Uterus (tissue), 3 donors: ENCODE measurements at regions not wholly inside any gene's neighbourhood (a gene's known extent, or its start where the extent isn't known, plus 50 kb on each side); places are given as distances from the start of the nearest gene placed in this dataset.

Experiments
- DNase-seq, 2 donors: peaks; one replicate each; pipeline ENCODE4 v3.0.0-alpha.2; 2019 to 2020
- H3K27ac ChIP-seq, 2 donors: fragments of 200-600 bp; sonication (generic); 1 replicate in 1 of 2; 2 replicates in 1 of 2; pipeline ENCODE4 v1.5.1; 2016 to 2018
- H3K27me3 ChIP-seq, 2 donors: fragments of 200-600 bp; sonication (generic); one replicate each; pipeline ENCODE4 v1.5.1; 2018 to 2019; ENCODE audit warnings: control low read depth in 1 of 2
- H3K36me3 ChIP-seq, 2 donors: fragments of 200-600 bp; sonication (generic); one replicate each; pipeline ENCODE4 v1.5.1; 2019; ENCODE audit warnings: control low read depth in 1 of 2
- H3K4me1 ChIP-seq, 2 donors: fragments of 200-600 bp; sonication (generic); one replicate each; pipeline ENCODE4 v1.5.1; 2018 to 2019; ENCODE audit warnings: control low read depth in 1 of 2
- H3K4me3 ChIP-seq, 2 donors: fragments of 200-600 bp; sonication (generic); 1 replicate in 1 of 2; 2 replicates in 1 of 2; pipeline ENCODE4 v1.5.1; 2018 to 2019; ENCODE audit warnings: mild to moderate bottlenecking in 1 of 2
- H3K9me3 ChIP-seq, 2 donors: fragments of 200-600 bp; sonication (generic); one replicate each; pipeline ENCODE4 v1.5.1; 2019; ENCODE audit warnings: control low read depth in 1 of 2
- CTCF ChIP-seq, 4 experiments: fragments of 200-600 bp in 2 of 4; fragments of 450-650 bp in 2 of 4; sonication (generic) in 2 of 4; IDR thresholded peaks; one replicate each; pipeline ENCODE4 v1.5.1; 2016 to 2019; ENCODE audit warnings: antibody characterized with exemption in 4 of 4, mild to moderate bottlenecking in 2 of 4, moderate library complexity in 1 of 4
- POLR2A ChIP-seq, 2 donors: fragments of 450-650 bp; IDR thresholded peaks; one replicate each; pipeline ENCODE4 v1.6.1; 2016; ENCODE audit warnings: antibody characterized with exemption in 2 of 2, mild to moderate bottlenecking in 1 of 2, moderate library complexity in 1 of 2
- intact Hi-C: fragments of 100-400 bp; cut with DNase I; formaldehyde crosslinking; loops from one replicate; pipeline ENCODE4 v1.15.1; 2023; ENCODE audit warnings: low total_unique reads
- donor health status: DM: yes; HTN: yes; CAD: no.

- H3K27ac ChIP-seq, result no peak overlapping the region
- intact Hi-C loops, result loop anchor here (10.0 kb wide), 1 partner anchor 154 kb away; no protein-coding TSS in a partner anchor
- no peaks in the 10 kb centered on the region for H3K36me3 ChIP-seq
- DNase-seq, result peak in 1 of 2 donors; percentile 49
- H3K9me3 ChIP-seq, result no peaks in the 10 kb centered on the region
- no peaks in the 10 kb centered on the region for H3K4me1 ChIP-seq
- H3K27me3 ChIP-seq, result no peaks in the 10 kb centered on the region
- TF ChIP-seq CTCF (IDR thresholded peaks at IDR 0.05) (peak; percentile 70 to 88 (median 80)), POLR2A (IDR thresholded peaks at IDR 0.05) (no peak)
- no peak overlapping the region for H3K4me3 ChIP-seq
These were observed 107.0 kb upstream of the INSIG1 start for GRCh38 chr7:155190688-155191087.

- intact Hi-C loops, result loop anchor here (10.0 kb wide), 1 partner anchor 154 kb away; no protein-coding TSS in a partner anchor
- Histone ChIP-seq H3K36me3 (no peaks in the 10 kb centered on the region), H3K4me3 (no peak overlapping the region), H3K4me1 (no peaks in the 10 kb centered on the region), H3K9me3 (no peaks in the 10 kb centered on the region), H3K27ac (no peak overlapping the region), H3K27me3 (no peaks in the 10 kb centered on the region)
- TF ChIP-seq POLR2A (IDR thresholded peaks at IDR 0.05) (no peak), CTCF (IDR thresholded peaks at IDR 0.05) (no peak)
- no peak for DNase-seq
These were observed 106.5 kb upstream of the INSIG1 start for GRCh38 chr7:155191137-155191536.

- intact Hi-C loops, result loop anchor here (10.0 kb wide), 1 partner anchor 153 kb away; no protein-coding TSS in a partner anchor
- TF ChIP-seq POLR2A (IDR thresholded peaks at IDR 0.05), result no peak
- no peak for TF ChIP-seq CTCF (IDR thresholded peaks at IDR 0.05)
- no peaks in the 10 kb centered on the region for H3K36me3 ChIP-seq
These were observed 105.7 kb upstream of the INSIG1 start for GRCh38 chr7:155191901-155192478.

GRCh38 chr7:155192961-155193640 is 104.6 kb upstream of the INSIG1 start:
- H3K27me3 ChIP-seq, result no peaks in the 10 kb centered on the region
- intact Hi-C loops, result loop anchor here (10.0 kb wide), 1 partner anchor 152 kb away; no protein-coding TSS in a partner anchor
- TF ChIP-seq POLR2A (IDR thresholded peaks at IDR 0.05), result no peak
- no peak for TF ChIP-seq CTCF (IDR thresholded peaks at IDR 0.05)
- H3K9me3 ChIP-seq, result peaks cover 0 to 6% of the 10 kb centered on the region in 2 donors
- no peak for DNase-seq
- no peak overlapping the region for H3K27ac ChIP-seq
- H3K4me1 ChIP-seq, result no peaks in the 10 kb centered on the region
- no peaks in the 10 kb centered on the region for H3K36me3 ChIP-seq
- no peak overlapping the region for H3K4me3 ChIP-seq

More at GRCh38 chr7:155191901-155192478, 105.7 kb upstream of the INSIG1 start:
- no peak overlapping the region for H3K4me3 ChIP-seq
- H3K9me3 ChIP-seq, result peaks cover 0 to 6% of the 10 kb centered on the region in 2 donors
- no peak overlapping the region for H3K27ac ChIP-seq
- DNase-seq, result no peak
- no peaks in the 10 kb centered on the region for H3K27me3 ChIP-seq
- H3K4me1 ChIP-seq, result no peaks in the 10 kb centered on the region

GRCh38 chr7:155193716-155194115 is 104.0 kb upstream of the INSIG1 start:
- no peak for DNase-seq
- Histone ChIP-seq H3K27me3 (no peaks in the 10 kb centered on the region), H3K4me3 (no peak overlapping the region), H3K4me1 (no peaks in the 10 kb centered on the region), H3K27ac (no peak overlapping the region), H3K36me3 (no peaks in the 10 kb centered on the region), H3K9me3 (peaks cover 0 to 6% of the 10 kb centered on the region in 2 donors)
- intact Hi-C loops, result loop anchor here (10.0 kb wide), 1 partner anchor 151 kb away; no protein-coding TSS in a partner anchor
- TF ChIP-seq POLR2A (IDR thresholded peaks at IDR 0.05) (no peak), CTCF (IDR thresholded peaks at IDR 0.05) (no peak)
